ENCODE measurements at regions not wholly inside any gene's neighbourhood (a gene's known extent, or its start where the extent isn't known, plus 50 kb on each side); places are given as distances from the start of the nearest gene placed in this dataset.

- peaks cover 7% of the 10 kb centered on the region for H3K9me3 Mint-ChIP-seq
- peaks cover 46% of the 10 kb centered on the region for H3K4me1 Mint-ChIP-seq
- H3K36me3 Mint-ChIP-seq (ENCODE audit: low read depth), result no peaks in the 10 kb centered on the region
- no peak for DNase-seq
- H3K4me3 Mint-ChIP-seq, result no peak overlapping the region
- no peaks in the 10 kb centered on the region for H3K27me3 Mint-ChIP-seq (ENCODE audit: low read depth, poor library complexity)
- H3K27ac Mint-ChIP-seq, result no peak overlapping the region
- no peak for TF ChIP-seq CTCF (IDR thresholded peaks at IDR 0.05)
Measured at GRCh38 chr2:181839811-181840210, 51.7 kb upstream of the ITPRID2 start.

GRCh38 chr2:181841079-181841478 lies 50.5 kb upstream of the ITPRID2 start:
- Mint-ChIP-seq H3K36me3 (ENCODE audit: low read depth) (no peaks in the 10 kb centered on the region), H3K27ac (peak overlapping the region; percentile 24), H3K4me3 (no peak overlapping the region), H3K27me3 (ENCODE audit: low read depth, poor library complexity) (no peaks in the 10 kb centered on the region), H3K9me3 (no peaks in the 10 kb centered on the region), H3K4me1 (peaks cover 58% of the 10 kb centered on the region)
- no peak for TF ChIP-seq CTCF (IDR thresholded peaks at IDR 0.05)
- DNase-seq, result no peak
